Endothelial cell of umbilical vein (primary cell): ENCODE measurements at regions not wholly inside any gene's neighbourhood (a gene's known extent, or its start where the extent isn't known, plus 50 kb on each side); places are given as distances from the start of the nearest gene placed in this dataset.

Experiments
- BruUV-seq: library from RNA; stranded (reverse); fragments of 400-500 nt; replicated peaks from 2 replicates; lab custom pipeline; 2021; lab: Mats Ljungman, UMichigan
- CTCF ChIA-PET: fragments of 300-600, 350-600 bp; sonication (Branson Sonifier 250); formaldehyde crosslinking; loops from one replicate; lab custom pipeline; 2021; ENCODE audit warnings: antibody characterized with exemption, inconsistent platforms; lab: Charles Lee
- POLR2A ChIA-PET: fragments of 300-600, 350-600 bp; sonication (Branson Sonifier 250); formaldehyde crosslinking; loops from one replicate; lab custom pipeline; 2021; ENCODE audit warnings: antibody characterized with exemption, inconsistent platforms; lab: Charles Lee
- DNase-seq: peaks from one replicate; pipeline ENCODE4 v3.0.0-alpha.2; 2011; ENCODE audit warnings: low read depth, low spot score
- FAIRE-seq: peaks from 2 replicates; lab custom pipeline; 2011; peaks lifted over from hg19 to GRCh38; lab: Jason Lieb, UNC
- H2AFZ ChIP-seq: 2 replicates; pipeline ENCODE4 v1.6.0; 2012; ENCODE audit warnings: low read depth, low read length, control low read depth, inconsistent platforms
- H3K27ac ChIP-seq: 2 replicates; pipeline ENCODE4 v1.5.1; 2011; ENCODE audit warnings: low read depth, mild to moderate bottlenecking, control low read depth, low read length, moderate library complexity; ENCODE audit not compliant: insufficient read depth
- H3K27me3 ChIP-seq, 2 experiments: 2 replicates each; pipeline versions ENCODE4 v1.6.0 to v1.6.1; 2011; ENCODE audit warnings: low read length in 2 of 2, mixed read lengths in 1 of 2; ENCODE audit not compliant: control insufficient read depth in 2 of 2, insufficient read depth in 2 of 2
- H3K36me3 ChIP-seq, 2 experiments: 2 replicates in 1 of 2; 3 replicates in 1 of 2; pipeline ENCODE4 v1.5.1; 2011; ENCODE audit warnings: low read length in 2 of 2, mild to moderate bottlenecking in 1 of 2, moderate library complexity in 1 of 2; ENCODE audit not compliant: control insufficient read depth in 2 of 2, insufficient read depth in 2 of 2; ENCODE audit errors: extremely low read depth in 1 of 2
- H3K4me1 ChIP-seq: 3 replicates; pipeline ENCODE4 v1.5.1; 2011; ENCODE audit warnings: mild to moderate bottlenecking, low read length; ENCODE audit not compliant: control insufficient read depth, insufficient read depth; ENCODE audit errors: extremely low read depth
- H3K4me2 ChIP-seq: 2 replicates; pipeline ENCODE4 v1.6.1; 2011; ENCODE audit warnings: low read length, control low read depth, mixed read lengths; ENCODE audit not compliant: insufficient read depth
- H3K4me3 ChIP-seq, 3 experiments: fragments of 200-600 bp in 1 of 3; sonication (generic), shearing (Covaris generic) in 1 of 3; replicated peaks in 1 of 3; 2 replicates each; pipeline ENCODE4 v1.5.1; 2011 to 2016; ENCODE audit warnings: control low read depth in 3 of 3, low read length in 3 of 3, mild to moderate bottlenecking in 2 of 3, inconsistent platforms in 1 of 3, low read depth in 1 of 3, moderate library complexity in 1 of 3; ENCODE audit not compliant: insufficient read depth in 1 of 3
- H3K79me2 ChIP-seq: 2 replicates; pipeline ENCODE4 v1.6.0; 2012; ENCODE audit warnings: low read length, inconsistent platforms; ENCODE audit not compliant: control insufficient read depth, insufficient read depth
- H3K9ac ChIP-seq: replicated peaks from 2 replicates; pipeline ENCODE3; 2011; ENCODE audit warnings: low read length, control low read depth; ENCODE audit not compliant: insufficient read depth; ENCODE audit errors: extremely low read depth
- H3K9me1 ChIP-seq: replicated peaks from 3 replicates; pipeline ENCODE4 v1.6.0; 2011; ENCODE audit warnings: mild to moderate bottlenecking, low read length; ENCODE audit not compliant: control insufficient read depth, insufficient read depth; ENCODE audit errors: extremely low read depth
- H3K9me3 ChIP-seq: replicated peaks from 2 replicates; pipeline ENCODE4 v1.5.1; 2012; ENCODE audit warnings: low read length, inconsistent platforms; ENCODE audit not compliant: control insufficient read depth, insufficient read depth
- H4K20me1 ChIP-seq: replicated peaks from 2 replicates; pipeline ENCODE3; 2011; ENCODE audit warnings: mild to moderate bottlenecking, low read length; ENCODE audit not compliant: control insufficient read depth, insufficient read depth; ENCODE audit errors: extremely low read depth
- EZH2 ChIP-seq: IDR thresholded peaks from 2 replicates; pipeline ENCODE4 v1.6.1; 2012; ENCODE audit warnings: borderline replicate concordance, low read depth, mild to moderate bottlenecking, moderate library complexity, low read length, inconsistent platforms; ENCODE audit not compliant: severe bottlenecking
- FOS ChIP-seq: IDR thresholded peaks from 2 replicates; pipeline ENCODE4 v1.6.1; 2011; ENCODE audit warnings: mild to moderate bottlenecking, low read length, moderate library complexity, borderline replicate concordance; ENCODE audit not compliant: insufficient read depth
- GATA2 ChIP-seq: IDR thresholded peaks from 2 replicates; pipeline ENCODE4 v1.7.0; 2011; ENCODE audit warnings: low read depth, mild to moderate bottlenecking, moderate library complexity, mixed read lengths, low read length; ENCODE audit not compliant: insufficient read length, insufficient read depth
- JUN ChIP-seq: IDR thresholded peaks from 2 replicates; pipeline ENCODE4 v1.6.1; 2011; ENCODE audit warnings: borderline replicate concordance, low read depth; ENCODE audit not compliant: insufficient read length, insufficient read depth
- MAX ChIP-seq: IDR thresholded peaks from 2 replicates; pipeline ENCODE4 v1.6.1; 2011; ENCODE audit not compliant: insufficient read depth, insufficient read length
- MYC ChIP-seq: IDR thresholded peaks from one replicate; pipeline ENCODE4 v1.6.1; 2011; ENCODE audit warnings: mild to moderate bottlenecking, low read depth, low read length
- POLR2A ChIP-seq: IDR thresholded peaks from 2 replicates; pipeline ENCODE4 v1.6.1; 2012; ENCODE audit warnings: low read depth, mild to moderate bottlenecking, control low read depth, low read length
- POLR2AphosphoS5 ChIP-seq: IDR thresholded peaks from 2 replicates; pipeline ENCODE4 v1.6.1; 2012; ENCODE audit warnings: low read depth, mild to moderate bottlenecking, control low read depth, low read length, moderate library complexity; ENCODE audit not compliant: insufficient read depth
- dilution Hi-C: fragments of 300-500 bp; cut with MboI; formaldehyde crosslinking; loops from one replicate; pipeline ENCODE4 v1.15.0; 2019; ENCODE audit warnings: low sequenced_read_pairs; ENCODE audit not compliant: extremely low pct_ligation_motif_present
- intact Hi-C: fragments of 100-400 bp; cut with micrococcal nuclease; formaldehyde crosslinking; loops from one replicate; pipeline ENCODE4 v1.10.0; 2022
- TF ChIP-seq, protein P1 (sequence below), 2 donors: IDR thresholded peaks; 1 replicate in 1 of 2; 2 replicates in 1 of 2; pipeline ENCODE4 v1.5.1; 2011; ENCODE audit warnings: low read length in 2 of 2, mild to moderate bottlenecking in 2 of 2, moderate library complexity in 2 of 2, control low read depth in 1 of 2, inconsistent platforms in 1 of 2, low read depth in 1 of 2; ENCODE audit not compliant: insufficient read depth in 1 of 2; ENCODE audit errors: extremely low read depth in 1 of 2

DNA sequence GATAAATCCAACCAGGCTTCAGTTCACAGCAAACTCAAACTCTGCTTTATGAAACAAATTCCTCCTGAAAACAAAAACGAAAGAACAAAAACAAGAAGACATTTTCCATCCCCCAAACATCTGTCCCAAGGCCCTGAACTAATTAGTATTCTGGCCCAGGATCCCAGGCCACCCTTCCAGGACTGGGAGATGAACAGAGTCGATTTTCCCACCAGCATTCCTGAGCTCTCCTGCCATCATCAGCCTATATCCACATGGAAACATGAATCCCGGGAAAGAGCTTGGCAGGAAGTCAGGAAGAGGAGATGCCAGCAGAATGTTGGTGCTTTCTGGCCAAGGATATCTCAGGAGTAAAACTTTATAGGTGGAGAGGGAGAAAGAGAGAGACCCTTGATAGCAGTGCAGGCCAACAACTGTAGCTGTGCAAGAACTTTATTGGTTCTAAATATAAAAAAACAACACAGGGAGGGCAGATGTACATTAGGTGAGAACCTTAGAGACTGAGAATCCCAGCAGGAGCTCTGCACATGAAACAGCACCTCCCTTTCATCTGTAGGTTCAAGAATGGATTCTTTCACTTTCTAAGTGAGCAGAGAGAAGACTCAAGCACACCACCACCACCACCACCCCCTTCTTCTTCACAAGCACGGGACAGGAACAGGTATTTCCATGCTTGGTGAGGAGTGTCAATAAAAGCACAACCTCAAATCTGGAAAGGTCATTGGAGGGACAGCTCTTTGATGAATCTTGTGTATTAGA, 190.7 kb upstream of the TAS2R1 start:
- ChIA-PET POLR2A (no interaction called here), CTCF (interaction anchor here (0.6 kb wide), 1 partner anchor 96 kb away, joined by 3 read pairs; no protein-coding TSS in a partner anchor)
- no peak for FAIRE-seq
- Histone ChIP-seq H3K4me3 (no peak overlapping the region), H3K9me1 (no peaks in the 10 kb centered on the region), H4K20me1 (no peaks in the 10 kb centered on the region), H3K27me3 (no peaks in the 10 kb centered on the region), H3K9ac (no peak overlapping the region), H3K36me3 (no peaks in the 10 kb centered on the region), H3K4me2 (no peak overlapping the region), H3K4me1 (no peaks in the 10 kb centered on the region), H2AFZ (no peak overlapping the region), H3K9me3 (peaks cover 2% of the 10 kb centered on the region), H3K79me2 (no peaks in the 10 kb centered on the region), H3K27ac (no peak overlapping the region)
- no peak for DNase-seq
- intact Hi-C loops (no loop called here), dilution Hi-C loops (no loop called here)
- no peak for TF ChIP-seq POLR2A
- no peak for TF ChIP-seq GATA2
- no peak for TF ChIP-seq POLR2AphosphoS5
- no peak for TF ChIP-seq EZH2
- TF ChIP-seq FOS = no peak
- TF ChIP-seq, protein P1, sequence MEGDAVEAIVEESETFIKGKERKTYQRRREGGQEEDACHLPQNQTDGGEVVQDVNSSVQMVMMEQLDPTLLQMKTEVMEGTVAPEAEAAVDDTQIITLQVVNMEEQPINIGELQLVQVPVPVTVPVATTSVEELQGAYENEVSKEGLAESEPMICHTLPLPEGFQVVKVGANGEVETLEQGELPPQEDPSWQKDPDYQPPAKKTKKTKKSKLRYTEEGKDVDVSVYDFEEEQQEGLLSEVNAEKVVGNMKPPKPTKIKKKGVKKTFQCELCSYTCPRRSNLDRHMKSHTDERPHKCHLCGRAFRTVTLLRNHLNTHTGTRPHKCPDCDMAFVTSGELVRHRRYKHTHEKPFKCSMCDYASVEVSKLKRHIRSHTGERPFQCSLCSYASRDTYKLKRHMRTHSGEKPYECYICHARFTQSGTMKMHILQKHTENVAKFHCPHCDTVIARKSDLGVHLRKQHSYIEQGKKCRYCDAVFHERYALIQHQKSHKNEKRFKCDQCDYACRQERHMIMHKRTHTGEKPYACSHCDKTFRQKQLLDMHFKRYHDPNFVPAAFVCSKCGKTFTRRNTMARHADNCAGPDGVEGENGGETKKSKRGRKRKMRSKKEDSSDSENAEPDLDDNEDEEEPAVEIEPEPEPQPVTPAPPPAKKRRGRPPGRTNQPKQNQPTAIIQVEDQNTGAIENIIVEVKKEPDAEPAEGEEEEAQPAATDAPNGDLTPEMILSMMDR (IDR thresholded peaks at IDR 0.05; ENCODE audit: extremely low read depth in 1 of 2, insufficient read depth in 1 of 2, low read depth in 1 of 2, low read length in 2 of 2) = no peak
- TF ChIP-seq MAX = no peak
- no peak for TF ChIP-seq JUN
- TF ChIP-seq MYC = no peak
- no TSS peak for BruUV-seq
